T-cell (primary cell): ENCODE measurements at regions not wholly inside any gene's neighbourhood (a gene's known extent, or its start where the extent isn't known, plus 50 kb on each side); places are given as distances from the start of the nearest gene placed in this dataset.

ENCODE experiments used
- ATAC-seq, 4 experiments: fragments of 200-7000 bp in 3 of 4; fragments of 150-1000 bp in 1 of 4; cut with Tn5 transposase; replicated peaks in 1 of 4; 1 replicate in 3 of 4; 2 replicates in 1 of 4; pipeline ENCODE4 v1.10.0; 2021; ENCODE audit warnings: moderate library complexity in 3 of 4, mild to moderate bottlenecking in 2 of 4, moderate number of reproducible peaks in 1 of 4
- CTCF ChIA-PET, 2 donors: fragments of 300-600 bp; sonication (Branson Sonifier 250); formaldehyde crosslinking; loops; one replicate each; lab custom pipeline; 2022; ENCODE audit warnings: antibody characterized with exemption in 2 of 2; lab: Charles Lee
- POLR2A ChIA-PET, 2 donors: fragments of 300-600 bp; sonication (Branson Sonifier 250); formaldehyde crosslinking; loops; one replicate each; lab custom pipeline; 2022; ENCODE audit warnings: antibody characterized with exemption in 2 of 2; lab: Charles Lee
- DNase-seq, 35 experiments: peaks; one replicate each; pipeline versions ENCODE4 v3.0.0 to v3.0.0-alpha.2; 2013 to 2023
- H3K27ac ChIP-seq: one replicate; pipeline ENCODE4 v1.5.1; 2013; ENCODE audit warnings: low read length
- H3K27me3 ChIP-seq, 2 experiments: replicated peaks in 1 of 2; 1 replicate in 1 of 2; 2 replicates in 1 of 2; pipeline versions ENCODE4 v1.6.1 to v1.7.0; 2013; ENCODE audit warnings: low read length in 1 of 2, mixed read lengths in 1 of 2; ENCODE audit not compliant: control insufficient read depth in 2 of 2, insufficient read depth in 2 of 2; ENCODE audit errors: extremely low read depth in 1 of 2
- H3K36me3 ChIP-seq, 2 donors: 1 replicate in 1 of 2; 2 replicates in 1 of 2; pipeline versions ENCODE4 v1.6.1 to v1.7.0; 2013; ENCODE audit warnings: low read length in 1 of 2; ENCODE audit not compliant: control insufficient read depth in 2 of 2, insufficient read depth in 1 of 2; ENCODE audit errors: extremely low read depth in 1 of 2
- H3K4me1 ChIP-seq, 2 experiments: 1 replicate in 1 of 2; 2 replicates in 1 of 2; pipeline versions ENCODE4 v1.6.1 to v1.7.0; 2013; ENCODE audit warnings: low read length in 2 of 2, mixed read lengths in 1 of 2; ENCODE audit not compliant: insufficient read depth in 2 of 2, control insufficient read depth in 1 of 2; ENCODE audit errors: extremely low read depth in 1 of 2
- H3K4me3 ChIP-seq, 2 donors: 1 replicate in 1 of 2; 2 replicates in 1 of 2; pipeline versions ENCODE4 v1.5.1 to v1.7.0; 2013; ENCODE audit warnings: mild to moderate bottlenecking in 2 of 2, low read length in 1 of 2, moderate library complexity in 1 of 2; ENCODE audit not compliant: control insufficient read depth in 1 of 2; ENCODE audit errors: extremely low read depth in 1 of 2
- H3K9me3 ChIP-seq: 2 replicates; pipeline ENCODE4 v1.7.0; 2013
- H3K27ac Mint-ChIP-seq, 2 donors: one replicate each; pipeline ENCODE4 v1.8.0; 2020 to 2021; ENCODE audit warnings: mild to moderate bottlenecking in 2 of 2, mixed read lengths in 2 of 2
- H3K27me3 Mint-ChIP-seq, 2 donors: one replicate each; pipeline ENCODE4 v1.8.0; 2021 to 2022; ENCODE audit warnings: mixed read lengths in 2 of 2
- H3K36me3 Mint-ChIP-seq: one replicate; pipeline ENCODE4 v1.8.0; 2021; ENCODE audit warnings: mixed read lengths
- H3K4me1 Mint-ChIP-seq, 3 donors: one replicate each; pipeline ENCODE4 v1.8.0; 2020 to 2022; ENCODE audit warnings: mixed read lengths in 3 of 3, mild to moderate bottlenecking in 1 of 3
- H3K4me3 Mint-ChIP-seq, 3 donors: one replicate each; pipeline ENCODE4 v1.8.0; 2020 to 2022; ENCODE audit warnings: mild to moderate bottlenecking in 3 of 3, mixed read lengths in 3 of 3, moderate library complexity in 3 of 3
- H3K9me3 Mint-ChIP-seq, 3 donors: one replicate each; pipeline ENCODE4 v1.8.0; 2020 to 2022; ENCODE audit warnings: mixed read lengths in 3 of 3
- WGBS: methylation state at CpG from one replicate; pipeline ENCODE4 v1.1.5; 2013; ENCODE audit warnings: missing lambda C conversion rate; ENCODE audit not compliant: insufficient coverage; 5-methylcytosine and 5-hydroxymethylcytosine counted together

DNA sequence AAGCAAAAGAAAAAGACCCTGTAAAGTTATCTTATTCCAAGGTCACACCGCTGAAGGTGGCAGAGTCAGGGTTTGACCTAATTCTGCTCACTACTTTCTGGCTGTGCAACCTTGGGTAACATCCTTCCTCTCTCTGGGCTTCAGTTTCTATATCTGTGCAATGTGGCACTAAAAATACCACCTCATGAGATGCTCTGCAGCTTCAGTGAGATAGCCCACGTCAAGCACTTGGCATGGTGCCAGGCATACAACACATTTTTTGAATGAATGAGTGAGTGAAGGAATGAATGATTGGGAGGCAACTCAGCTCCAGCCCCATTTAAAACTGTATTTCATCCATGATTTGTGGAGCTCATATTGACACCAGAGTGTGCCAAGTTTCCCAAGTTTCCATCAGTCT, 62.3 kb downstream of the FOXI1 start:
- CTCF ChIA-PET = no interaction called here
- H3K36me3 Mint-ChIP-seq = no peaks in the 10 kb centered on the region

GRCh38 chr5:170168797-170169196, 63.1 kb downstream of the FOXI1 start:
- no peaks in the 10 kb centered on the region for H3K36me3 ChIP-seq
- CTCF ChIA-PET = no interaction called here
- Mint-ChIP-seq H3K27me3 (peaks cover 5 to 9% of the 10 kb centered on the region in 2 donors), H3K27ac (no peak overlapping the region), H3K4me3 (no peak overlapping the region), H3K9me3 (no peaks in the 10 kb centered on the region), H3K36me3 (no peaks in the 10 kb centered on the region), H3K4me1 (no peaks in the 10 kb centered on the region)
- ATAC-seq (no peak), DNase-seq (no peak)
- H3K27me3 ChIP-seq = peaks cover 0 to 21% of the 10 kb centered on the region in 2 experiments
- H3K4me3 ChIP-seq = no peak overlapping the region
- no peaks in the 10 kb centered on the region for H3K4me1 ChIP-seq
- POLR2A ChIA-PET = no interaction called here
- no peaks in the 10 kb centered on the region for H3K9me3 ChIP-seq
- H3K27ac ChIP-seq = no peak overlapping the region
- WGBS = 71% methylated on average over 2 of the region's 3 CpGs

More for the DNA sequence above, 62.3 kb downstream of the FOXI1 start:
- no peaks in the 10 kb centered on the region for H3K36me3 ChIP-seq
- H3K4me1 ChIP-seq = no peaks in the 10 kb centered on the region
- Mint-ChIP-seq H3K4me3 (no peak overlapping the region), H3K9me3 (no peaks in the 10 kb centered on the region), H3K27me3 (peaks cover 6 to 9% of the 10 kb centered on the region in 2 donors), H3K27ac (no peak overlapping the region), H3K4me1 (no peaks in the 10 kb centered on the region)
- POLR2A ChIA-PET = no interaction called here
- WGBS = 86% methylated on average over 1 of the region's 2 CpGs
- no peak for DNase-seq
- ATAC-seq = no peak
- H3K27ac ChIP-seq = no peak overlapping the region
- no peak overlapping the region for H3K4me3 ChIP-seq
- peaks cover 0 to 21% of the 10 kb centered on the region in 2 experiments for H3K27me3 ChIP-seq
- no peaks in the 10 kb centered on the region for H3K9me3 ChIP-seq

- Mint-ChIP-seq H3K27me3 (peaks cover 2 to 9% of the 10 kb centered on the region in 2 donors), H3K9me3 (no peaks in the 10 kb centered on the region), H3K4me1 (no peaks in the 10 kb centered on the region), H3K4me3 (no peak overlapping the region), H3K27ac (no peak overlapping the region), H3K36me3 (no peaks in the 10 kb centered on the region)
- WGBS = 100% methylated on average over 2 of the region's 4 CpGs
- Histone ChIP-seq H3K36me3 (no peaks in the 10 kb centered on the region), H3K9me3 (no peaks in the 10 kb centered on the region), H3K4me3 (no peak overlapping the region), H3K4me1 (no peaks in the 10 kb centered on the region), H3K27ac (no peak overlapping the region), H3K27me3 (peaks cover 0 to 21% of the 10 kb centered on the region in 2 experiments)
- ATAC-seq (no peak), DNase-seq (no peak)
- ChIA-PET POLR2A (no interaction called here), CTCF (no interaction called here)
Observed at GRCh38 chr5:170169996-170170395, 62.8 kb upstream of the C5orf58 start.

GRCh38 chr5:170171811-170172210, 61.0 kb upstream of the C5orf58 start:
- H3K36me3 ChIP-seq = no peaks in the 10 kb centered on the region
- ChIA-PET POLR2A (no interaction called here), CTCF (no interaction called here)
- no peaks in the 10 kb centered on the region for H3K4me1 ChIP-seq
- DNase-seq (no peak), ATAC-seq (no peak)
- H3K27me3 ChIP-seq = peaks cover 0 to 21% of the 10 kb centered on the region in 2 experiments
- H3K27ac ChIP-seq = no peak overlapping the region
- Mint-ChIP-seq H3K27me3 (peaks cover 0 to 9% of the 10 kb centered on the region in 2 donors), H3K4me3 (no peak overlapping the region), H3K27ac (no peak overlapping the region), H3K4me1 (no peaks in the 10 kb centered on the region), H3K9me3 (no peaks in the 10 kb centered on the region), H3K36me3 (no peaks in the 10 kb centered on the region)
- H3K4me3 ChIP-seq = no peak overlapping the region
- WGBS = 67% methylated on average over 2 of the region's 4 CpGs
- H3K9me3 ChIP-seq = no peaks in the 10 kb centered on the region

DNA sequence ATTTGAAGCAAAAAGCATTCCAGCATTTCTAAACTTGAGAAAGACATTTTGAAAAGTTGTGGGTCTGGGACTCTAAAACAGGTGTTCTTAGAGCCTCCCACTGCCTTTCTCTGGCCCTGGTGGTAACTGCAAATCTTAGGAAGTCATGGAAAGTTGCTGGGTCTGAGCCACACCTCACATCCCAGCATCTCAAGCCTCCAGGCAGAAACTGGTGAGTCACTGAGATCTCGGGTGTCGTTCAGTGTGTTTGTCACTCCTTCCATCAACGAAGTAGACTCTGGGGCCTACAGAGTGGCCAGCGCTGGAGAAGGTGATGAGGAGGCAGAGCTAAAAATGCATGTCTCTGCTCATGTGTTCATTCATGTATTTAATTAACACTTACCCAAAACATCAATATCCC, 59.6 kb upstream of the C5orf58 start:
- H3K27ac Mint-ChIP-seq = no peak overlapping the region
- Histone ChIP-seq H3K27ac (no peak overlapping the region), H3K4me1 (no peaks in the 10 kb centered on the region), H3K36me3 (no peaks in the 10 kb centered on the region), H3K27me3 (peaks cover 0 to 18% of the 10 kb centered on the region in 2 experiments), H3K9me3 (no peaks in the 10 kb centered on the region), H3K4me3 (no peak overlapping the region)
- no CpG with 5 or more reads among the region's 4 CpGs for WGBS
- peaks cover 0 to 9% of the 10 kb centered on the region in 2 donors for H3K27me3 Mint-ChIP-seq
- H3K4me3 Mint-ChIP-seq = no peak overlapping the region
- ATAC-seq (no peak), DNase-seq (no peak)
- ChIA-PET POLR2A (no interaction called here), CTCF (interaction anchor here in 1 of 2 donors (1.2 kb wide), 1 partner anchor 11 kb away, joined by 3 read pairs; no protein-coding TSS in a partner anchor)
- no peaks in the 10 kb centered on the region for H3K4me1 Mint-ChIP-seq
- H3K9me3 Mint-ChIP-seq = no peaks in the 10 kb centered on the region
- H3K36me3 Mint-ChIP-seq = no peaks in the 10 kb centered on the region

- Histone ChIP-seq H3K9me3 (no peaks in the 10 kb centered on the region), H3K4me3 (no peak overlapping the region), H3K4me1 (no peaks in the 10 kb centered on the region), H3K36me3 (no peaks in the 10 kb centered on the region), H3K27me3 (peaks cover 0 to 16% of the 10 kb centered on the region in 2 experiments), H3K27ac (no peak overlapping the region)
- ATAC-seq (no peak), DNase-seq (no peak)
- ChIA-PET POLR2A (no interaction called here), CTCF (interaction anchor here in 1 of 2 donors (1.2 kb wide), 1 partner anchor 10 kb away, joined by 3 read pairs; no protein-coding TSS in a partner anchor)
- Mint-ChIP-seq H3K27ac (no peak overlapping the region), H3K4me1 (no peaks in the 10 kb centered on the region), H3K4me3 (no peak overlapping the region), H3K9me3 (no peaks in the 10 kb centered on the region), H3K36me3 (no peaks in the 10 kb centered on the region), H3K27me3 (peaks cover under 1 to 9% of the 10 kb centered on the region in 2 donors)
- 80% methylated on average over 3 of the region's 5 CpGs for WGBS
Observed at GRCh38 chr5:170173647-170174046, 59.1 kb upstream of the C5orf58 start.

GRCh38 chr5:170176916-170177315, 55.9 kb upstream of the C5orf58 start:
- WGBS = 95% methylated on average over 4 of the region's 7 CpGs
- no peaks in the 10 kb centered on the region for H3K4me1 ChIP-seq
- H3K27ac ChIP-seq = no peak overlapping the region
- no peaks in the 10 kb centered on the region for H3K36me3 ChIP-seq
- H3K4me3 ChIP-seq = no peak overlapping the region
- Mint-ChIP-seq H3K27ac (no peak overlapping the region), H3K36me3 (no peaks in the 10 kb centered on the region), H3K9me3 (no peaks in the 10 kb centered on the region), H3K27me3 (peaks cover 2 to 5% of the 10 kb centered on the region in 2 donors), H3K4me3 (no peak overlapping the region), H3K4me1 (no peaks in the 10 kb centered on the region)
- ATAC-seq = no peak
- no peaks in the 10 kb centered on the region for H3K9me3 ChIP-seq
- ChIA-PET CTCF (no interaction called here), POLR2A (no interaction called here)
- H3K27me3 ChIP-seq = peaks cover 0 to 4% of the 10 kb centered on the region in 2 experiments
- no peak for DNase-seq
